ENCODE measurements at regions not wholly inside any gene's neighbourhood (a gene's known extent, or its start where the extent isn't known, plus 50 kb on each side); places are given as distances from the start of the nearest gene placed in this dataset.
"Not testable (repeated sequence)": the region's sequence is repeated elsewhere in the genome, so short reads cannot be mapped to it uniquely, and the experiment has no call there.

GRCh38 chr3:25173606-25174005 lies 254.5 kb upstream of the RARB start:
- Histone ChIP-seq H3K27me3 (ENCODE audit: insufficient read depth, low read length) (no peaks in the 10 kb centered on the region), H3K36me3 (ENCODE audit: insufficient read depth, low read depth, low read length) (no peaks in the 10 kb centered on the region), H3K4me1 (ENCODE audit: insufficient read depth, low read length) (peaks cover 8% of the 10 kb centered on the region; the same call in 1 of the 2 replicates), H3K27ac (ENCODE audit: low read length) (no peak overlapping the region), H3K4me3 (ENCODE audit: low read length) (no peak overlapping the region), H3K9ac (ENCODE audit: low read depth, low read length) (no peak overlapping the region), H3K9me3 (ENCODE audit: insufficient read depth, low read depth, low read length) (peaks cover 7% of the 10 kb centered on the region; the same call in 1 of the 2 replicates)

DNA sequence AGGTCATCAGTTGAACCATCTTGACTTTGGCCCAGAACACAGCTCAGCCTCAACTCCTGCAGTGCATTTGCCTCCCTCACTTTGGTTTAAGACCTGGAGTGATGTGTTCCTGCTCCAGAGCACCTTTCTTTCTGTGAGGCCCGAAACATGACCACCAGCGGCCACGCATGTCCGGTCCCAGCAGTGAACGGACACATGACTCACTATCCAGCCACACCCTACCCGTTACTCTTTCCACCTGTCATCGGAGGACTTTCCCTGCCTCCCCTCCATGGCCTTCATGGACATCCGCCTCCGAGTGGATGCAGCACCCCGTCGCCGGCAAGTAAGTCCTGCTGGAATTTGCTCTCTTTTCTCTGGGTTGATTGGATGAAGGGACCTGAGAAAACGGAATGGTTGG lies 253.8 kb upstream of the RARB start:
- no peak overlapping the region for H3K4me3 ChIP-seq (ENCODE audit: low read length)
- H3K27ac ChIP-seq (ENCODE audit: low read length), result no peak overlapping the region
- H3K4me1 ChIP-seq (ENCODE audit: insufficient read depth, low read length), result peaks cover 8% of the 10 kb centered on the region; the same call in 1 of the 2 replicates
- no peak overlapping the region for H3K9ac ChIP-seq (ENCODE audit: low read depth, low read length)
- peaks cover under 1% of the 10 kb centered on the region; the same call in 1 of the 2 replicates for H3K9me3 ChIP-seq (ENCODE audit: insufficient read depth, low read depth, low read length)
- H3K36me3 ChIP-seq (ENCODE audit: insufficient read depth, low read depth, low read length), result no peaks in the 10 kb centered on the region
- H3K27me3 ChIP-seq (ENCODE audit: insufficient read depth, low read length), result no peaks in the 10 kb centered on the region

DNA sequence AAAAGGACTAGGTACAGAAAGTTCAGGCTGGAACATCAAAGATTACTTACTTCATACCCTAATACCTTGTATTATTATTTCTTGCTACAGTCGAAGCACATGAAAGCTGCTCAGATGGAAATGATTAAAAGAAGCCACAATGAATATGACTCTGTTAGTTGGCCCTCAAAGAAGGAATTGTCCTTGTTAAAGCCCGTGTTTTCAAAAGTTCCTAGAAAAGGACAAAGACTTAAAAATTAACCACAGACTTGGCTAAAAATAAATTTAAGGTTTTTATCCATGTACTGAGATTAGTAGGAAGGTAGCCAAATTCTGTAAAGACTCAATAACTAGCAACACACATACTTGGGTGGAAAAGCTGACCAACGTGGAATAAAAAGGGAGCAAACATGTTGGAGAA lies 251.0 kb upstream of the RARB start:
- H3K9me3 ChIP-seq (ENCODE audit: insufficient read depth, low read depth, low read length), result no peaks in the 10 kb centered on the region
- H3K4me1 ChIP-seq (ENCODE audit: insufficient read depth, low read length), result peaks cover 8% of the 10 kb centered on the region; the same call in 1 of the 2 replicates
- H3K9ac ChIP-seq (ENCODE audit: low read depth, low read length), result no peak overlapping the region
- no peak overlapping the region for H3K4me3 ChIP-seq (ENCODE audit: low read length)
- H3K27me3 ChIP-seq (ENCODE audit: insufficient read depth, low read length), result no peaks in the 10 kb centered on the region
- no peaks in the 10 kb centered on the region for H3K36me3 ChIP-seq (ENCODE audit: insufficient read depth, low read depth, low read length)
- no peak overlapping the region for H3K27ac ChIP-seq (ENCODE audit: low read length)

GRCh38 chr3:25178672-25179071 lies 249.4 kb upstream of the RARB start:
- Histone ChIP-seq H3K9ac (ENCODE audit: low read depth, low read length) (no peak overlapping the region), H3K9me3 (ENCODE audit: insufficient read depth, low read depth, low read length) (no peaks in the 10 kb centered on the region), H3K4me3 (ENCODE audit: low read length) (no peak overlapping the region), H3K36me3 (ENCODE audit: insufficient read depth, low read depth, low read length) (no peaks in the 10 kb centered on the region), H3K4me1 (ENCODE audit: insufficient read depth, low read length) (peaks cover 6% of the 10 kb centered on the region; the same call in 1 of the 2 replicates), H3K27me3 (ENCODE audit: insufficient read depth, low read length) (no peaks in the 10 kb centered on the region), H3K27ac (ENCODE audit: low read length) (no peak overlapping the region)

DNA sequence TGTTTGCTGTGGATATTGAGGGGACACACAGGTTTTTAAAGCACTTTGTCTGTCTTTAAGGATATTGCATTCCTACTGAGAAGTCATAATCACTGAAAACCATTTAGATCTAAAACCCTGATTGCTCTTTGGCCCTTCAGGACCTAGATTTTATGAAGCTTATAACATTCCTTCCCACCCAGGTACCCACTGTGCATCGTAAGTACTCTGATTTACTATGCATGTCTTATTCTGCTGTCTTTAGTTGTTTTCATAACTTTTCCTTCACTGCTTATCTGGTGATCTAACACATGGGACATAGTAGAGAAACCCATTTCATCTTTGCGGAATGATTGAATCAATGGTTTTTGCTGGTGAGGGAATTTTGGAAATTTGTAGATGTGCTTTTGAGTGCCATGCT lies 247.0 kb upstream of the RARB start:
- Histone ChIP-seq H3K27me3 (ENCODE audit: insufficient read depth, low read length) (no peaks in the 10 kb centered on the region), H3K9me3 (ENCODE audit: insufficient read depth, low read depth, low read length) (no peaks in the 10 kb centered on the region), H3K4me3 (ENCODE audit: low read length) (no peak overlapping the region), H3K4me1 (ENCODE audit: insufficient read depth, low read length) (no peaks in the 10 kb centered on the region), H3K9ac (ENCODE audit: low read depth, low read length) (no peak overlapping the region), H3K36me3 (ENCODE audit: insufficient read depth, low read depth, low read length) (no peaks in the 10 kb centered on the region), H3K27ac (ENCODE audit: low read length) (no peak overlapping the region)

DNA sequence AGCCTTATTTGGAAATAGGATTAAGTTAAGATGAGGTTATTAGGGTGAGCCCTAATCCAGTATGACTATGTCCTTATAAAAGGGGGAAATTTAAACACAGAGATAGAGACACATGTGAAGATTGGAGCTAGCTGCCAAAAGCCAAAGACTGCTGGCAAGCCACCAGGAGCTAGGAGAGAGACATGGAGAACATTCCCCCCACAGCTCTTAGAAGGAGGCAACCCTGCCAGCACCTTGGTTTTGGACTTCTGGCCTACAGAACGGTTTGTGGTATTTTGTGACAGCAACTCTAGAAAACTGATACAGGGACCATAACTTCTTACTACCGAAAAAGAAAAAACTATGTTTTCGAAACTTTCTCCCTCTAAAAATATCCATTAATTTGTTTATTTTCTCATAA lies 245.3 kb upstream of the RARB start:
- no peaks in the 10 kb centered on the region for H3K36me3 ChIP-seq (ENCODE audit: insufficient read depth, low read depth, low read length)
- no peaks in the 10 kb centered on the region for H3K4me1 ChIP-seq (ENCODE audit: insufficient read depth, low read length)
- H3K27me3 ChIP-seq (ENCODE audit: insufficient read depth, low read length), result no peaks in the 10 kb centered on the region
- H3K9me3 ChIP-seq (ENCODE audit: insufficient read depth, low read depth, low read length), result no peaks in the 10 kb centered on the region
- no peak overlapping the region for H3K4me3 ChIP-seq (ENCODE audit: low read length)
- no peak overlapping the region for H3K9ac ChIP-seq (ENCODE audit: low read depth, low read length)
- no peak overlapping the region for H3K27ac ChIP-seq (ENCODE audit: low read length)

GRCh38 chr3:25184641-25185250 lies 243.3 kb upstream of the RARB start:
- Histone ChIP-seq H3K27me3 (ENCODE audit: insufficient read depth, low read length) (no peaks in the 10 kb centered on the region), H3K9ac (ENCODE audit: low read depth, low read length) (no peak overlapping the region), H3K27ac (ENCODE audit: low read length) (no peak overlapping the region), H3K4me1 (ENCODE audit: insufficient read depth, low read length) (no peaks in the 10 kb centered on the region), H3K36me3 (ENCODE audit: insufficient read depth, low read depth, low read length) (no peaks in the 10 kb centered on the region), H3K9me3 (ENCODE audit: insufficient read depth, low read depth, low read length) (no peaks in the 10 kb centered on the region), H3K4me3 (ENCODE audit: low read length) (no peak overlapping the region)

GRCh38 chr3:25191673-25192072 lies 236.4 kb upstream of the RARB start:
- Histone ChIP-seq H3K4me3 (ENCODE audit: low read length) (no peak overlapping the region), H3K36me3 (ENCODE audit: insufficient read depth, low read depth, low read length) (no peaks in the 10 kb centered on the region), H3K27ac (ENCODE audit: low read length) (no peak overlapping the region), H3K9ac (ENCODE audit: low read depth, low read length) (no peak overlapping the region), H3K9me3 (ENCODE audit: insufficient read depth, low read depth, low read length) (no peaks in the 10 kb centered on the region), H3K27me3 (ENCODE audit: insufficient read depth, low read length) (no peaks in the 10 kb centered on the region), H3K4me1 (ENCODE audit: insufficient read depth, low read length) (0 out of 2 replicates have a peak, but pooled peaks cover 3% of the 10 kb centered on the region)

GRCh38 chr3:25199567-25199966 lies 228.5 kb upstream of the RARB start:
- not testable (repeated sequence) for H3K9ac ChIP-seq (ENCODE audit: low read depth, low read length); H3K27me3 ChIP-seq (ENCODE audit: insufficient read depth, low read length); H3K4me3 ChIP-seq (ENCODE audit: low read length); H3K9me3 ChIP-seq (ENCODE audit: insufficient read depth, low read depth, low read length); H3K4me1 ChIP-seq (ENCODE audit: insufficient read depth, low read length); H3K27ac ChIP-seq (ENCODE audit: low read length); H3K36me3 ChIP-seq (ENCODE audit: insufficient read depth, low read depth, low read length)

DNA sequence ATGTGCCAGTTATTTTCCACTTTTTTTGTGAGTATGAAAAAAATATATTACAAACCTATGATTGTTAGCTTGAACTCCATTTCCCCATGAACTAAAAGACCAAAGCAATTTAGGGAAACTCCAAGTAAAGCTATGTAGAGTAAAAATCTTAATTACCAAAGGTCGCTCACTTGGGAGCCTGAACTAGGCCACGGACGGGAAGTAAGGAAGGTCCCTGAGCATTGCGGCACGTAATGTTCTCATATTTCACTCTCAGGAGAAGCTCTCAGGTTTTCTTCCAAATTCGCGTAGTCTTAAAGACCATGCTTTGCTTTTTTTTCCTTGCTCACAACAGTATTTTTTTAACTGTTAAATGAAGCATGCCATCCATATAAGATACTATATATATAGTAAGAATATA lies 215.3 kb upstream of the RARB start:
- H3K9me3 ChIP-seq (ENCODE audit: insufficient read depth, low read depth, low read length), result no peaks in the 10 kb centered on the region
- no peak overlapping the region for H3K27ac ChIP-seq (ENCODE audit: low read length)
- H3K9ac ChIP-seq (ENCODE audit: low read depth, low read length), result no peak overlapping the region
- H3K4me1 ChIP-seq (ENCODE audit: insufficient read depth, low read length), result no peaks in the 10 kb centered on the region
- no peaks in the 10 kb centered on the region for H3K36me3 ChIP-seq (ENCODE audit: insufficient read depth, low read depth, low read length)
- no peak overlapping the region for H3K4me3 ChIP-seq (ENCODE audit: low read length)
- H3K27me3 ChIP-seq (ENCODE audit: insufficient read depth, low read length), result no peaks in the 10 kb centered on the region

DNA sequence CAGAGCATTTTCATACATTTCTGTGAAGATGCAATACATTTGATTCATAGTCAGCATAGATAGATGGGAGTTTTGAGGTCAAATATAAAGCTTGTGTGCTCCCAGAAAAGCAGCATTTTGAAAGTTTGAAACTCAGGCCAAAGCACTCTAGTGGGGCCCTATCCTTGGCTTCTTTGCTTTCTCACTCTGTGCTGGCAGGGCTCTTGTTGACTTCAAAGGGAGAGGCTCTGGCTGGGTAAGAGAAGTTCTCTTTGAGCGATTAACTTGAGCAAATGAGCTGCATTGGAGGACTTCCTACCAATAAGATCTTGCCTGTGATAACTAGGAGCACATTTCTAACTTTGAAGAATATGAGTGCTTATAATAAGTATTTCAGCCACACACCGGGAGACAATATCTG lies 214.0 kb upstream of the RARB start:
- H3K9ac ChIP-seq (ENCODE audit: low read depth, low read length), result no peak overlapping the region
- H3K4me1 ChIP-seq (ENCODE audit: insufficient read depth, low read length), result no peaks in the 10 kb centered on the region
- H3K36me3 ChIP-seq (ENCODE audit: insufficient read depth, low read depth, low read length), result no peaks in the 10 kb centered on the region
- H3K4me3 ChIP-seq (ENCODE audit: low read length), result no peak overlapping the region
- H3K27ac ChIP-seq (ENCODE audit: low read length), result no peak overlapping the region
- no peaks in the 10 kb centered on the region for H3K27me3 ChIP-seq (ENCODE audit: insufficient read depth, low read length)
- H3K9me3 ChIP-seq (ENCODE audit: insufficient read depth, low read depth, low read length), result no peaks in the 10 kb centered on the region

DNA sequence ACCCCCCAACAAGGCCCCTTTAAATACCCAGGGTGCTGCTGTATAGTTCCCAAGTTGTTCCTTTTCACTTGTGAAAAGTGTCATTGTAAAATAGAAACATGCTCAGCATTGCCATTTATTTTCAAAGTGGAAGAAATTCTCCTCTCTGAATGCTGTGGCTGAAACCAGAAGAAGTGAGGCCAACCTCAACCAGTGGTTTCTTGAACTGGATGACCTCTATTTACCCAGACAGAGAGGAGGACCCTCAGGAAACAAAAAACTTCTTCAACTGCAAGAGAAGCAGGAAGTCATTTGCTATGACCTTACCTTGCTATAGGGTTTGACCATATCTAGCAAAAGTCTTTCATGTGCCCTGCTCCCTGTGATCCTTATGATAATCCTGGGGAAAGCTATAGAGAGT lies 209.7 kb upstream of the RARB start:
- H3K27me3 ChIP-seq (ENCODE audit: insufficient read depth, low read length), result no peaks in the 10 kb centered on the region
- H3K4me1 ChIP-seq (ENCODE audit: insufficient read depth, low read length), result no peaks in the 10 kb centered on the region
- no peak overlapping the region for H3K9ac ChIP-seq (ENCODE audit: low read depth, low read length)
- no peak overlapping the region for H3K4me3 ChIP-seq (ENCODE audit: low read length)
- H3K9me3 ChIP-seq (ENCODE audit: insufficient read depth, low read depth, low read length), result no peaks in the 10 kb centered on the region
- H3K27ac ChIP-seq (ENCODE audit: low read length), result no peak overlapping the region
- no peaks in the 10 kb centered on the region for H3K36me3 ChIP-seq (ENCODE audit: insufficient read depth, low read depth, low read length)
